ENCODE measurements at regions not wholly inside any gene's neighbourhood (a gene's known extent, or its start where the extent isn't known, plus 50 kb on each side); places are given as distances from the start of the nearest gene placed in this dataset.

DNA sequence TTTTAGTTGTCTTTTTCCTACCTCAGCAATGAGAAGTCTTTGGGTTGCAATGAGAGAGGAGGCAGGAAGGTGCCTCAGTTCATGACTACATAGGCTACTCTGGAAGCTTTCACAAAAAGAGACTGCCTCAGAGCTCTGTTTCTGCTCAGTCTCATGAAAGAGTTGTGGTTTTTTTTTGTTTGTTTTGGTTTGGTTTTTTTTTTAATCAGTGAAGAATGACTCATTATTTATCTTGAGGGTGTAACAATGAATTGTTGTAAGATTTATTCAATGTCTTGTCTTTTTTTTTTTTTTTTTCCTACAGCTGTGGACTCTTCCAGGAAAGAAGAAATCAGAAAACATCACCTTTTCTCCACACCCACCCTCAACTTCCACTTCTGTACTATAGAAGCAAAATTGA, 67.5 kb upstream of the CXCL13 start:
- TF ChIP-seq POLR2AphosphoS5 (IDR thresholded peaks at IDR 0.05; ENCODE audit: low read depth, low read length) (no peak), POLR2A (IDR thresholded peaks at IDR 0.05; ENCODE audit: low read depth, low read length) (no peak)
